IPS DF 19.7 (cell line): ENCODE measurements at regions not wholly inside any gene's neighbourhood (a gene's known extent, or its start where the extent isn't known, plus 50 kb on each side); places are given as distances from the start of the nearest gene placed in this dataset.

Experiments
- DNase-seq: peaks from one replicate; pipeline ENCODE4 v3.0.0-alpha.2; 2013; ENCODE audit warnings: low read depth, low spot score

GRCh38 chr10:117635826-117636225, 93.3 kb downstream of the EMX2 start:
- no peak for DNase-seq

DNA sequence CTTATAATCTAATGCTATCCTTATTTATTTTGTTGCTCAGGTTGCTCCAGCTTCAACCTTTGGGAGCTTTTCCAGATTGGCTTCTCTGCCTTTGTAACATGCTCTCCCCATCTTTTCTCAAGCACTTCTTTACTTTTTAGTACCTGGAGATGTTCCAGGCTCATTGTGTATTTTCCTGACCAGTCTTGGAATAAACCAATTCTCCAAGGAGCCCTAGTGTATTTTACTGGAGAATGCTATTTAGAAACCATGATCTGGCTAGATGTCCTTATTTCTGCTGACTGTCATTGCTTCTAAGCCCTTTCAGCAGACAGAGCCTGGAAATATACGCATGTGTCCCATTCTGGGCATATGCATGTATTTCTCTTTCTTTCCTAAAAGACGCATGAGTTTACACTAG, 95.7 kb downstream of the EMX2 start:
- DNase-seq: no peak

DNA sequence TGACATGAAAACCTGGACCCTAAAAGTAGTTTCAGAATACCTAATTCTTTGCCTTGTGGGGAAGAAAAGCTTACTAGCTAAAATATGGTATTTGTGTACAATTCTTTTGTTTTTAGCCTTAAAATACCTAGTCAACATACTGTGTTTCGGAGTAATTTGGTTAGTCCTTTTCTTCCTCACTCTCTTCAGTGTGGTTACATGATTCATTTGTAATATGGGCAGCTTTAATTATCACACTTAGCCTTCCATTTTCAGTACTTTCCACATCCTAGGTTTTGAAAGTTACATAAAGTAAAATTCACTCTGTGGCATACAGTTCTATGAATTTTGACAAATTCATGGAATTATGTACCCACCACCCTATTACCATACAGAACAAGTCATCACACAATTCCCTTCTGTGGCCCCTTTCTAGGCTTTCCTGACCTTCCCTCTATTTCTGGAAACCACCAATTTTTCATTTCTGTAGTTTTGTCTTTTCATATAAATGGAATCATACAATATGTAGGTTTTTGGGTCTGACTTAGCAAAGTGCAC, 96.2 kb downstream of the EMX2 start:
- no peak for DNase-seq

DNA sequence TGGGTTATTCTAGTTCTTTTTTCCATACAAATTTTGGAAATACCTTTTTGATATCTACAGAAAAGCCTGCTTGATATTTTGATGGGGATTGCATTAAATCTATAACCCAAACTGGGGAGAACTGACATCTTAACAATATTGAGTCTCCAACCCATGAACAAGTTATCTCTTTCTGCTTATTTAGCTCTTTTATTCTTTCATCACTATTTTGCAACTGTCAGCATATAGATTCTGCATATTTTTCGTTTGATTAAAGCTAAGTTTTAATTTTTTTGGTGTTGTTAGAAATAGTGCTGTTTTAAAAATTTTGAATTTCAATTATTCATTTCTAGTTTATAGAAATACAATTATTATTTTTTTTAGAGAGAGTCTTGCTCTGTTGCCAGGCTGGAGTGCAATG, 97.9 kb downstream of the EMX2 start:
- no peak for DNase-seq

GRCh38 chr10:117646718-117647117, 104.2 kb downstream of the EMX2 start:
- DNase-seq: no peak

DNA sequence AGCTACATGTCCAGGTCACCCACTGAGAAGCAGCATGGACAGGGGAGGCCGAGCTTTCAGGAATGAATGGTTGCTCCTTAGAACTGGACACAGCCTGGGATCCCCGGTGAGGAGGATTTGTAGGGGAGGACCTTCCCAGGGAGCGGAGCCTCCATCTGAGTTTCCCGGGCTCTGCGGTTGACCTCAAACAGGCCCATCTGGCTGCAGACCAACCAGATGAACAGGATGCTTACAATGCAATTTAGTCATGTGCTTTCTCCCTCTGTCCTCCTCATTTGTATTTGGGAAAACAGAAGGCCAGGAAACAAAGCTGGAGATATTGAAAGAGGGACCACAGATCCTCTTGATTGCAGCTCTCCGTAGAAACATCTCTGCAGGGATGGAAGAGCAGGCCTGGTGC, 104.8 kb downstream of the EMX2 start:
- no peak for DNase-seq

DNA sequence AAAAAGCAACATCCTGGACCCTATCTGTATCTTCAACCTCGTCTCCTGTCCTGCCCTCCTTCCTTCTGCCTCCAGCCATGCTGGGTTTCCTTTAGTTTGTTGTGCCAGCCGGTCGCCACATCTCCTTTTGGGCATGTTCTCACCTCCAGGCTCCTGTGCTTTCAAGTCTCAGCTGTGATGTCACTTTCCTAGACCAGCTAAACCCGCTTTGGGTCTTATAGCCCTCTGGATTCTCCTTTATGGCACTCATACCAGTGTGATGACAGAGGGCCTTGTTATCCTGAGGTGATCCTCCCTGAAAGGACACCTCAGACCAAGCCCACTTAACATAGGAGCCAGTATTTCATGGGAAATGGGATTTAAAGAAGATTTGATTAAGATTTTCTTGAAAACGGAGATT, 108.6 kb downstream of the EMX2 start:
- DNase-seq: no peak

- DNase-seq: no peak
These were observed 110.0 kb downstream of the EMX2 start for GRCh38 chr10:117652228-117653169.

- no peak for DNase-seq
These were observed 110.6 kb downstream of the EMX2 start for GRCh38 chr10:117653170-117653515.

DNA sequence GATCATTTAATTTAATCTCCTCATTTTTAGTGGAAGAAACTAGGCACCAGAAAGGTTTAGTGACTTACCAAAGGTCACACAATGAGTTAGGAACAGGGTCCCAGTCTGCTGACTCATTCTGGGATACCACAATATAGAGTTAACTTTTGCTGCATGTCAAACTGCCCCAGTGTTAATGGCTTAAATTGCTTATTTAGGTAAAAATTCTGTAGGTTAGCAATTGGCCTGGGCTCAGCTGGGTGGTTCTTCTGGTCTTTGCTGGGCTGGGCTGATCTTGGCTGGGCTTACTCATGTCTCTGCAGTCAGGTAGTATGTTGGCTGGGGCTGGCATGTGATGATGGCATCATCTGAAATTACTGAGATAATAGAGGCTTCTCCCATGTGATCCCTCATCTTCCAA, 111.6 kb downstream of the EMX2 start:
- DNase-seq: no peak

GRCh38 chr10:117656385-117657367, 114.1 kb downstream of the EMX2 start:
- no peak for DNase-seq

DNA sequence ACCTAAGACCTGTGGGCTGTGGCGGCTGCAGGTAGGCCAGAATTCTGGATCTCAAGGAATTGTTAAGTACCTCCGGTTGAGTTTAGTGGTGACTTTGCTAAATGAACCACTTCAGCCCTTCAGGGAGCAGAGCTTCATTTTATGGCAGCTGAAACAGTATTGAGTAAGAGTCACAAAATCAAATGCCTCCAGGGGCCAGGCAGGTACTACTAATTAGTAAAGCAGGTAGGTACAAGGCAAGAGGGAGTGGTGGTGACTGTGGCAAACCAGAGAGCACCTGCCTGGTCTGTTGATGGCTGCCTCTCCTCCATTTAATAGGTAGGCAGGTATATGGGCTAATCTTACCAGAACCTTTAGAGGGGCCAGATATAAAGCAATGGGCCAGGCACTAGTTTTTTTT, 118.8 kb downstream of the EMX2 start:
- no peak for DNase-seq

- DNase-seq: no peak
These were observed 119.6 kb downstream of the EMX2 start for GRCh38 chr10:117662126-117662525.

GRCh38 chr10:117662751-117663540, 120.4 kb downstream of the EMX2 start:
- DNase-seq: no peak

- DNase-seq: no peak
These were observed 121.2 kb downstream of the EMX2 start for GRCh38 chr10:117663750-117664149.

GRCh38 chr10:117664288-117664687, 121.7 kb downstream of the EMX2 start:
- DNase-seq: no peak

GRCh38 chr10:117666166-117666565, 123.6 kb downstream of the EMX2 start:
- no peak for DNase-seq

DNA sequence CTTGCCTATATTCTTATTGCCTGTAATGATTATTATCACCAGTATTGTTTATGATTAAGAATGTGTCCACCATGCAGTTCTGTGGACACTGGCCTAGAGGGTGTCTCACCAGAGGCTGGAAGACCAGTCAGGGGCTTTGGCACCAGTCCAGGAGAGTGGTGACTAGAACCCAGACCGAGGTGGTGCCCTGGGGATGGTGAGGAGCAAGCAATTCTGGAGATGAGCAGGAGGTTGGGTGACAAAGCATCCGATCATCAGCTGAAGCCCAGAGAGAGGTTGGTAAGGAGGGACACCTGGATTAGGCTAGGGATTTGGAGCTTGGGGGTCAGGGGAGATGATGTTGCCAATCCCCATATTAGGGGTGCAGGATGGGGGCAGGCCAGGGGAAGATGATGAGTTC, 124.4 kb downstream of the EMX2 start:
- DNase-seq: no peak

- DNase-seq: no peak
These were observed 125.3 kb downstream of the EMX2 start for GRCh38 chr10:117667831-117668230.

- no peak for DNase-seq
These were observed 125.9 kb downstream of the EMX2 start for GRCh38 chr10:117668327-117669008.

DNA sequence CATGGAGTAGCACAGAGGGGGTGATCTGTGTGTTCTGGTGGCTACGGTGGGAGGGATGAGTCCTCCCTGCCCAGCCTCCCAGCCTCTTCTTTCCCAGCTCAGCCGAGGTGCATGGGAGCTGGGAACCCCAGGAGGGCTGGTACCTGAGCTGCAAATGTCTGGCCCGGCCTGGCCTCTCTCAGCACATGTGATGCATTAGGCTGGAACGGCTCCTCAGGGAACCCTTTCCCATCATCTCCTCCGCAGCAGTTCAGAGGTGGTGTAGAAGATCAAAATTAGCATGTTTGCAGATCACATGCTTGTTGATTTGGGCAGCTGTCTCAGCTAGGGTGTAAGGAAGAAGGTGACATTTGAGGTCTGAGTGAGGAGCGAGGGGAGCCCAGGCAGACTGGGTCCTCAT, 126.6 kb downstream of the EMX2 start:
- no peak for DNase-seq
